ENCODE measurements at regions not wholly inside any gene's neighbourhood (a gene's known extent, or its start where the extent isn't known, plus 50 kb on each side); places are given as distances from the start of the nearest gene placed in this dataset.

- no peak for TF ChIP-seq GTF3C2 (IDR thresholded peaks at IDR 0.05; ENCODE audit: borderline replicate concordance, extremely low read depth, insufficient read length)
Observed at GRCh38 chr18:47745227-47745626, 185.2 kb downstream of the SMAD2 start (continued).

GRCh38 chr18:47737956-47738355 is 192.5 kb downstream of the SMAD2 start:
- H2AFZ ChIP-seq (ENCODE audit: low read depth, low read length): no peak overlapping the region
- intact Hi-C loops (cut with micrococcal nuclease): no loop called here
- ATAC-seq (no peak), FAIRE-seq (no peak), DNase-seq (ENCODE audit: extremely low read depth in 1 of 4, low spot score in 3 of 4) (no peak)
- H4K20me1 ChIP-seq (replicated peaks; ENCODE audit: control insufficient read depth, insufficient read depth, low read length): no peaks in the 10 kb centered on the region
- POLR2A ChIA-PET: interaction anchor here (0.6 to 1.0 kb wide), 2 partner anchors 26 to 61 kb away, joined by 3 read pairs; no protein-coding TSS in a partner anchor
- in situ Hi-C loops (cut with MboI): no loop called here
- no peaks in the 10 kb centered on the region for H3K9me1 ChIP-seq (ENCODE audit: control insufficient read depth, insufficient read depth, low read length)
- no peak overlapping the region for H3K27ac ChIP-seq (ENCODE audit: extremely low read depth, low read depth, low read length)
- CTCF ChIA-PET (ENCODE audit: low intra/inter-chr PET ratio): no interaction called here
- TF ChIP-seq IRF9 (tag; IDR thresholded peaks at IDR 0.05): no peak
- no peak for TF ChIP-seq GATA2 (CRISPR knock-in tag; IDR thresholded peaks at IDR 0.05)
- no peak for TF ChIP-seq LEF1 (IDR thresholded peaks at IDR 0.05)
- TF ChIP-seq FOXP4 (CRISPR knock-in tag; IDR thresholded peaks at IDR 0.05; ENCODE audit: borderline replicate concordance): no peak
- TF ChIP-seq AFF1 (IDR thresholded peaks at IDR 0.05; ENCODE audit: low read depth in 1 of 2, partially characterized antibody in 2 of 2): no peak
- TF ChIP-seq SREBF2 (CRISPR knock-in tag; IDR thresholded peaks at IDR 0.05): no peak
- no peak for TF ChIP-seq FOXP1 (CRISPR knock-in tag; IDR thresholded peaks at IDR 0.05)
- no peak for TF ChIP-seq EP400 (IDR thresholded peaks at IDR 0.05)
- TF ChIP-seq MBD2 (IDR thresholded peaks at IDR 0.05; ENCODE audit: borderline replicate concordance, low read depth): no peak
- no peak for TF ChIP-seq GTF2A2 (tag; IDR thresholded peaks at IDR 0.05)
- no peak overlapping the region for H3K9ac ChIP-seq (ENCODE audit: insufficient read depth in 1 of 2, low read depth in 2 of 2, low read length in 2 of 2)
- no peaks in the 10 kb centered on the region for H3K36me3 ChIP-seq (ENCODE audit: control insufficient read depth, insufficient read depth, low read length)
- no peaks in the 10 kb centered on the region for H3K27me3 ChIP-seq (ENCODE audit: control insufficient read depth in 2 of 2, insufficient read depth in 2 of 2, low read length in 2 of 2)
- no peak overlapping the region for H3K4me3 ChIP-seq
- no peaks in the 10 kb centered on the region for H3K9me3 ChIP-seq (replicated peaks; ENCODE audit: control insufficient read depth, insufficient read depth, low read depth, low read length)
- H3K4me2 ChIP-seq (ENCODE audit: insufficient read depth, low read length): no peak overlapping the region
- no peaks in the 10 kb centered on the region for H3K4me1 ChIP-seq (replicated peaks in 1 of 2; ENCODE audit: control insufficient read depth in 2 of 2, insufficient read depth in 2 of 2, low read length in 2 of 2)
- BruUV-seq (replicated peaks): no TSS peak
- whole genome bisulfite sequencing (ENCODE audit: insufficient coverage, low coverage, missing lambda C conversion rate): 0% methylated on average over 4 of the region's 4 CpGs
- no peaks in the 10 kb centered on the region for H3K79me2 ChIP-seq (ENCODE audit: control insufficient read depth, insufficient read depth, low read length)

Data from K562 (cell line).